ENCODE measurements at regions not wholly inside any gene's neighbourhood (a gene's known extent, or its start where the extent isn't known, plus 50 kb on each side); places are given as distances from the start of the nearest gene placed in this dataset.

DNA sequence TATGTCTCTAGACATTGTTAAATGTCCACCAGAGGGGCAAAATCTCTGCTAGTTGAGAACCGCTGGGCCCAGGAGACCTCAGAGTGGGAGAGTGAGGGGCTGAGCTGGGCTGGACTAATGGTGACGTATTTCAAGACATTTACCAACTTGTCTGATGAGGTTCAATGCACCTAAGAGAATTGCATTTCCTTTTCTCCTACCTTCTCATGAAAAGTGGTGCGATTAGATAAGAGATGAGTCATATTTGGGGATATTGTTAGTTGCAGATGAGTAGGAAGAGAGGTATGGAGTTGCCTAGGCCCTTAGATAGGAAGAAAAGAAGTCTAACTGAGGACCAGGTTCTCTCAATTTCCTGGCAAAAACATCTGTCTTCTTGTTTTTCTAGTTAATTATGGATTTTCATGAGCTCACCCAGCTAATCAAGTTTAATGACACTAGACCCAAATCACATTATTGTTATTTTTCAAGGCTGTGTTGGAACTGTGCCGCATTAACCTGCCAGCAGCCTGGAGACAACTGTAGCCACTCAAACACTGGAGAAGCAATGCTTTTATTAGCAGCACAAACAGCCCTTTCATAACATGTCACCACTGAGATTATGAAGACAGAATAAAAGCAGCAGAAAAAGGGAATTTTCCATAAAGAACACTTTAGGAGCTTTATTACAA lies 144.2 kb downstream of the PDCD6IP start:
- TF ChIP-seq CTCF (conservative IDR thresholded peaks at IDR 0.05) (no peak), EZH2 (IDR thresholded peaks at IDR 0.05; ENCODE audit: low read depth) (no peak)
